Neuron (in vitro differentiated cells): ENCODE measurements at regions not wholly inside any gene's neighbourhood (a gene's known extent, or its start where the extent isn't known, plus 50 kb on each side); places are given as distances from the start of the nearest gene placed in this dataset.
"Not testable (repeated sequence)": the region's sequence is repeated elsewhere in the genome, so short reads cannot be mapped to it uniquely, and the experiment has no call there.

Experiments
- H2AFZ ChIP-seq: one replicate; pipeline ENCODE4 v1.6.1; 2013; ENCODE audit warnings: low read depth, mild to moderate bottlenecking, inconsistent platforms, low read length, moderate library complexity
- H3K27me3 ChIP-seq: one replicate; pipeline ENCODE4 v1.6.1; 2013; ENCODE audit warnings: low read length; ENCODE audit not compliant: insufficient read depth
- H3K36me3 ChIP-seq: one replicate; pipeline ENCODE4 v1.6.1; 2013; ENCODE audit warnings: low read length; ENCODE audit not compliant: insufficient read depth
- H3K4me1 ChIP-seq: one replicate; pipeline ENCODE4 v1.6.1; 2013; ENCODE audit warnings: low read length; ENCODE audit not compliant: insufficient read depth
- H3K4me3 ChIP-seq: 2 replicates; pipeline ENCODE4 v1.5.1; 2013; ENCODE audit warnings: mild to moderate bottlenecking, low read length, moderate library complexity
- H3K9me3 ChIP-seq: one replicate; pipeline ENCODE4 v1.6.1; 2013; ENCODE audit warnings: low read length

GRCh38 chr13:105890509-105890908 lies 645.0 kb downstream of the EFNB2 start:
- H3K9me3 ChIP-seq: no peaks in the 10 kb centered on the region
- no peak overlapping the region for H2AFZ ChIP-seq
- H3K4me1 ChIP-seq: no peaks in the 10 kb centered on the region
- H3K36me3 ChIP-seq: no peaks in the 10 kb centered on the region
- no peak overlapping the region for H3K4me3 ChIP-seq
- H3K27me3 ChIP-seq: no peaks in the 10 kb centered on the region

DNA sequence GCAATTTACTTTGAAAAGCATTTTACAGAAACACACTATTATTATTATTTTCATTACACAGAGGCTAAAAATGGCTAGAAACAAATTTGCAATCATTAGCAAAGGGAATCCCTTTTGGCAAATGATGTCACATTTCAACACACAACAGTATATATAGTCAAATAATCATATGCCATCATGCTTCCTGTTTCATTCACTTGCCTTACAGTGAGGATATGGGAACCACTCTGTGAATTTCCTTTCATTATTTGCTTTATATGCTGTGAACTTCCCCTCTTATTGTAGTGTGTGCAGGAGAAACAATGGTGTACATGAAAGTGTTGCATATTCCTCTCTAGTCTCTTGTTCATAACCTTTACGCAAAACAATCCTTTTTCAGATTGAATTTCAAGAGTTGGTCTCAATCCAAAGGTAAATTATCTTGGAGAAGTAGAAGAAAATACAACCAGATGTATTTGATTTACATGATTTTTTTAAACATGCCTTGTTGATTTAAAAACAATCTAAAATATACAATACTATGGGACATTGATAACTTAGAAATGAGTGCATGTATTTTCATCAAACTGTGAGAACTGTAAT lies 657.3 kb downstream of the EFNB2 start:
- H3K9me3 ChIP-seq: no peaks in the 10 kb centered on the region
- no peaks in the 10 kb centered on the region for H3K36me3 ChIP-seq
- no peaks in the 10 kb centered on the region for H3K4me1 ChIP-seq
- H2AFZ ChIP-seq: no peak overlapping the region
- H3K4me3 ChIP-seq: no peak overlapping the region
- H3K27me3 ChIP-seq: no peaks in the 10 kb centered on the region

DNA sequence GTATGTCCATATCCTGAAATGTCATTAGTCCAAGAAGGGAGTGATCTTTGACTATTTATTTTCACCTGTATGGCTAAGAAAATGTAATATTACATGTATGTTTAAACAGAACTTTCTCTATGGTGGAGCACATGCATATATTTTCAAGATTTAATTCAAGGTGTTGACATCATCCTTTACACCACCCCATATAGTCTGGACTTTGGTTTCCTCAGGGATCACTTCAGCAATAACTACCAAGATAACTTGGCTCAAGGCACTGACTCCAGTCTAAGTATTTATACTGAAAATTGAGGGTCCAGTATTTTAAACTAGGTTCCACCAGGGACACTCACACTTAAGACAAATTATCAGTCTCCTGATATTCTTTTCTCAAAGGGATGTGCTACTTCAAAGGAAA lies 660.6 kb downstream of the EFNB2 start:
- Histone ChIP-seq H3K36me3 (no peaks in the 10 kb centered on the region), H3K27me3 (no peaks in the 10 kb centered on the region), H3K9me3 (no peaks in the 10 kb centered on the region), H3K4me3 (no peak overlapping the region), H3K4me1 (no peaks in the 10 kb centered on the region), H2AFZ (no peak overlapping the region)

- H3K36me3 ChIP-seq: no peaks in the 10 kb centered on the region
- no peaks in the 10 kb centered on the region for H3K4me1 ChIP-seq
- H2AFZ ChIP-seq: no peak overlapping the region
- H3K4me3 ChIP-seq: no peak overlapping the region
- H3K27me3 ChIP-seq: no peaks in the 10 kb centered on the region
- no peaks in the 10 kb centered on the region for H3K9me3 ChIP-seq
These were observed 663.7 kb downstream of the EFNB2 start for GRCh38 chr13:105871768-105872167.

DNA sequence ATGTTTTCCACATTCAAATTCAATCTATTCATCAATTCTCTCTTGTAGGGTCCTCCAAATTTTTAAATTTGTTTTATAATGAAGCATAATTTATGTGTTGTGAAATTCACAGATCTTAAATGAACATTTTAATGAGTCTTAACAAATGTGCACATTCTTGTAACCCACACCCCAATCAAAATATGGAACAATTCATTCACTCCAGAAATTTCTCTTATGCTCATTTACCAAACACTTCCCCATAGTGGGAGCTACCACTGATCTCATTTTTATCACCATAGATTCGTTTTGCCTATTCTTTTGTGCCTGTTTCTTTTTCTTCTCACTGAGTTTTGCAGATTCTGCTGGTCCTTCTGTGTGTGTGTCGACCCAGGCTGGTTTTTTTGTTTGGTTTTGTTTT lies 664.1 kb downstream of the EFNB2 start:
- Histone ChIP-seq H2AFZ (no peak overlapping the region), H3K27me3 (no peaks in the 10 kb centered on the region), H3K4me3 (no peak overlapping the region), H3K4me1 (no peaks in the 10 kb centered on the region), H3K9me3 (no peaks in the 10 kb centered on the region), H3K36me3 (no peaks in the 10 kb centered on the region)

GRCh38 chr13:105863300-105863920 lies 672.1 kb downstream of the EFNB2 start:
- Histone ChIP-seq H3K9me3 (no peaks in the 10 kb centered on the region), H2AFZ (no peak overlapping the region), H3K4me3 (no peak overlapping the region), H3K27me3 (no peaks in the 10 kb centered on the region), H3K4me1 (no peaks in the 10 kb centered on the region), H3K36me3 (no peaks in the 10 kb centered on the region)

DNA sequence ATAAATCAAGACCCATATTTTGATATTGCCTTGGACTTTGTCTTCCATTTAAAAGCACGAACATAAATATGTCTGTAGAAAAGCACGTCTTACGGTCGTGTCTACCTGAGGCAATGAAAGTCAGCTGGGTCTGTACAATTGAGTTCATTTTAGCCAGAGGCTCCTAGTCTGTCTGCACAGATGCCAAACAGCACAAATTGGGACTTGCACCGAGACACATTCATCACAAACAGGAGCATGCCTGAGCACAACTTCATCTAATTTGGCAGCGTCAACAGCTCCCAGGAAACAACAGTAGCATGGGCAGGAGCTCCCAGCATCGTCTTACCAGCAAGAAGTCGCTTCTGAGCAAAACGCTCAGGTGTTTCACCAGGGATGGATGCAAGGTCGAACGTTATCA lies 687.0 kb downstream of the EFNB2 start:
- Histone ChIP-seq H2AFZ (no peak overlapping the region), H3K4me1 (no peaks in the 10 kb centered on the region), H3K9me3 (no peaks in the 10 kb centered on the region), H3K27me3 (no peaks in the 10 kb centered on the region), H3K4me3 (no peak overlapping the region), H3K36me3 (no peaks in the 10 kb centered on the region)

GRCh38 chr13:105847527-105848291 lies 687.8 kb downstream of the EFNB2 start:
- H2AFZ ChIP-seq: peak overlapping the region; percentile 63
- no peaks in the 10 kb centered on the region for H3K27me3 ChIP-seq
- no peaks in the 10 kb centered on the region for H3K4me1 ChIP-seq
- H3K4me3 ChIP-seq: no peak overlapping the region
- no peaks in the 10 kb centered on the region for H3K36me3 ChIP-seq
- H3K9me3 ChIP-seq: no peaks in the 10 kb centered on the region

DNA sequence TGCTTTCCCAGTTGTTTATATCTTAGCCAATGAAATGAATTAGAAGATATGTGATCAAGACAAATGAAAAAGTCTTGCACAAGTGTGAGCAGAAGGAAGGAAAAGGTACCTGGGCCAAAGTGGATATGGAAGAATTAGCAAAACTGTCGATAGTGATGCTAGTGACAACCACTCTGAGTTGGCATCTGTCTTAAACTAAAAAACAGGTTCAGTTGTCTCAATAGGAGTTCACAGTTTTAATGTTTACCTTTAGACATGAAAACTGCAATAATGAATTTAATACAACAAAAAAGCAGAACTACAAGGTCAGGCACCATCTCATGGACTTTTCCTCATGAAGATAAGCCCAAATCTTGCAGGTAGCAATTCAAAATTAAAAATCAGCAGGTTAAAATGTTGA lies 688.5 kb downstream of the EFNB2 start:
- H2AFZ ChIP-seq: no peak overlapping the region
- H3K4me3 ChIP-seq: no peak overlapping the region
- no peaks in the 10 kb centered on the region for H3K36me3 ChIP-seq
- no peaks in the 10 kb centered on the region for H3K27me3 ChIP-seq
- no peaks in the 10 kb centered on the region for H3K9me3 ChIP-seq
- no peaks in the 10 kb centered on the region for H3K4me1 ChIP-seq

DNA sequence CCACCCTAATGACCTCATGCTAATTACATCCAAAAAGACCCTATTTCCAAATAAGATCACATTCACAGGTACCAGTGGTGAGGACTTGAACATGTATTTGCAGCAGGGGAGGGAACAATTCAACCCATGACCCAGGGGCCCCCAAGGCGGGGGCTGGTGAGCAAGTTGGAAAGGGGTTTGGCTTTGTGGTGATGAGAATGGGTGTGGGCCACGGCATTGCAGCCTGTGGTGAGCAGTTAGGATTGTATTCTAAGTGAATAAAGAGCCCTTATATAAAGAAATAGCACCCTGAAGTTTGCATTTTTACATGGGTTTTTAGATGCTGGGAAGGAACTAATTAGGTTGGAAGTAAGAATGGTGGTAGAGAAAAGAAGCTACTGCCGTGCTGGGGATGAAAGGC lies 694.2 kb downstream of the EFNB2 start:
- Histone ChIP-seq H3K36me3 (no peaks in the 10 kb centered on the region), H3K4me3 (no peak overlapping the region), H3K4me1 (no peaks in the 10 kb centered on the region), H3K27me3 (no peaks in the 10 kb centered on the region), H3K9me3 (no peaks in the 10 kb centered on the region), H2AFZ (no peak overlapping the region)

DNA sequence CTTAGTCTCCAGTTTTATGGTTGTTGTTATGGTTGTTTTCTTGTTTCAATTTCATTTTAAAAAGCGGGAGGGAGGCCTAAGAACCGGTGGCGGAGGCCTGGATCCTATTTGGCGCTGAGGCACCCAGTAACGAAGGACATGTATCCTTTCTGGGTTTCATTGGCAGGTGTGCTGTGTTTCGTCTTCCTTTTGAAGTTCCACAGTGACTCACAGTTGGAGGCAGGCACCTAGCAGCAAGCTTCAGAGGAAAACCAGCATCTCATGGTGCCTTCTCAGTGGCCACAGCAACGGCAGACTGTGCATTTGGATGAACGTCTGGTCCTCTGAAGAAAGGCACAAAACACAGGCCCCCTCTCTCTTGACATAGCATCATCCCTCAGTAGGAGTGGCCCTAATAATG lies 697.2 kb downstream of the EFNB2 start:
- no peaks in the 10 kb centered on the region for H3K36me3 ChIP-seq

GRCh38 chr13:105837295-105837694 lies 698.2 kb downstream of the EFNB2 start:
- not testable (repeated sequence) for H3K36me3 ChIP-seq, H2AFZ ChIP-seq, H3K4me3 ChIP-seq, H3K27me3 ChIP-seq, H3K9me3 ChIP-seq, H3K4me1 ChIP-seq

More for the DNA sequence above, 697.2 kb downstream of the EFNB2 start:
- Histone ChIP-seq H3K4me1 (no peaks in the 10 kb centered on the region), H3K4me3 (no peak overlapping the region), H3K27me3 (no peaks in the 10 kb centered on the region), H3K9me3 (no peaks in the 10 kb centered on the region), H2AFZ (no peak overlapping the region)

DNA sequence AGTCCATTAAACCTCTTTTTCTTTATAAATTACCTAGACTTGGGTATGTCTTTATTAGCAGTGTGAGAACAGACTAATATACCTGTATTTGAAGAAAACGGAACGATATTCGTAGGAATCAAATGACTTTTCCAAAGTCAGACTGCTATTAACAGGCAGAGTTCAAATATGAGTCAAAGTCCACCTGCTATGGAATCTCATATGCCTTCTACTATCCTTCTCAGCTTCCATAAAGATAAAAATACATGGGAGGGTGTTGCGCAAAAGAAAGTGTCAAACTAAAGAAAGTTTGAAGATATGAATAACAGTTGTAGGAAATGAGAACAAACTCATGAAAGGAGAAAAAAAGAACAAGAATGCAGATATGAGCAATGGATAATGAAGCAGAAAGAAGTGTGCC lies 704.6 kb downstream of the EFNB2 start:
- H3K9me3 ChIP-seq: no peaks in the 10 kb centered on the region
- H3K4me3 ChIP-seq: no peak overlapping the region
- no peaks in the 10 kb centered on the region for H3K4me1 ChIP-seq
- H3K27me3 ChIP-seq: no peaks in the 10 kb centered on the region
- no peaks in the 10 kb centered on the region for H3K36me3 ChIP-seq
- no peak overlapping the region for H2AFZ ChIP-seq
